BE2C (cell line): ENCODE measurements at regions not wholly inside any gene's neighbourhood (a gene's known extent, or its start where the extent isn't known, plus 50 kb on each side); places are given as distances from the start of the nearest gene placed in this dataset.

Source experiments
- DNase-seq: peaks from one replicate; pipeline ENCODE4 v3.0.0-alpha.2; 2020
- H3K27me3 ChIP-seq: fragments of 250-450 bp; sonication (Bioruptor Pico); 2 replicates; pipeline ENCODE4 v1.5.1; 2020; ENCODE audit warnings: mild to moderate bottlenecking
- H3K36me3 ChIP-seq: fragments of 250-450 bp; sonication (Bioruptor Pico); 2 replicates; pipeline ENCODE4 v1.5.1; 2020; ENCODE audit warnings: mild to moderate bottlenecking
- H3K4me1 ChIP-seq: fragments of 250-450 bp; sonication (Bioruptor Pico); 2 replicates; pipeline ENCODE4 v1.5.1; 2020
- H3K4me3 ChIP-seq: 2 replicates; pipeline ENCODE4 v1.5.1; 2011; ENCODE audit warnings: low read depth, low read length
- H3K9me3 ChIP-seq: fragments of 250-450 bp; sonication (Bioruptor Pico); 2 replicates; pipeline ENCODE4 v1.5.1; 2020
- CTCF ChIP-seq: IDR thresholded peaks from 2 replicates; pipeline ENCODE4 v1.5.1; 2012; ENCODE audit warnings: mild to moderate bottlenecking, low read depth, low read length

DNA sequence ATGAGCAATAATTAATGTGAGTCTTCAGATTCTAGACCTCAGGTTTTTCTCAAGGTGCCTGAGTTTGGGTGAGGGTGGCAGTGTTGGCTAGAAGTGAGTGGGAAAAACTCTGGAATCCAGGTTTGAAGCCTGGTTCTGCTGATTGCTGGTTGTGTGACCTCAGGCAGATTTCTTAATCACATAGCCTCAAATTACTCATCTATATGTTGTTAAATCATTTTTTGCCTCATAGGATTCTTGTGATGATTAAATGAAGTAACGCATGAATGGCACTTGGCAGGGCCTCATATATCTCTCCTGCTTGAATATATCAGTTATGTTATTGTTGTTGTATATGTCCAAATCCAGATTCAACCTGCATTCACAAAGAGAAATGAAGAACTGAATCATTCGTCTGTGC, 60.5 kb downstream of the NR2F2 start:
- H3K36me3 ChIP-seq: no peaks in the 10 kb centered on the region
- TF ChIP-seq CTCF: no peak
- no peak for DNase-seq
- H3K4me3 ChIP-seq: no peak overlapping the region
- H3K9me3 ChIP-seq: no peaks in the 10 kb centered on the region
- no peaks in the 10 kb centered on the region for H3K4me1 ChIP-seq
- peaks cover 30% of the 10 kb centered on the region for H3K27me3 ChIP-seq

DNA sequence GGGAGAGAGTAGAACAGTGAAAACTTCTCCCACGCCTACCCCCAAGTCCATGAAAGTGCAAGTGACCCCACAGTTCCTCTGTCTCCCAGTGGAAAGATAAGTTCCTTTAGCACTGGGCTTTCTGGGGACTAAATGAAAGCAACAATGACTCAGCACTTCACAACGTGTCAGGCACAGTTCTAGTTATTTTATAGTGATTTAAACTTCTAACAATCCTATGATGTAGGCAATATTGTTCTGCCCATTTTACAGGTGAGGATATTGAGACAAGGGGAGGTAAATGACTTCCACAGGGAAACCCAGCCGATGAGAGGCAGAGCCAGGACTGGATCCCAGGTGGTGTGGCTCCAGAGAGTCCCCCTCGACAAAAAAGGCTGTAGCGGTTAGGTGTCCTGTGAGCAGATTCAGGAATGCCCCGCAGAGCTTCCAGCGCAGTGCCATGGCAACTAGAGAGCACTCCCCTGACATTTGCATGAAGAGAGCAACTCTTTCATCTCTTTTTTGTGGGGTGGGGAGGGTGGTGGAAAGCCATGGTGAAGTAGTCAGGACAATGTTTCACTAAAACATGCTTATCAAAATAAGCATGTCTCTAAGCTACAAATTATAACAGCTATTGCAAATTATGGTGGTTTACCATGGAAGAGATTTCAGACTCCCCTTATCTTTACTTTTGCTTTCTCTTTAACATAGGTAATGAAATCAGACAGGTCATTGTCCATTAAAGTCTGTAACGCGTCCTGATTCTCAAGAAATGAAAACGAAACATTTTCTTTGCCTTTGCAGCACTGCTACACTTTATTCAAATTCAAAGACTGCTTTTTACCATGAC, 62.1 kb downstream of the NR2F2 start:
- no peak overlapping the region for H3K4me3 ChIP-seq
- peaks cover 27% of the 10 kb centered on the region for H3K27me3 ChIP-seq
- no peak for DNase-seq
- no peaks in the 10 kb centered on the region for H3K9me3 ChIP-seq
- no peak for TF ChIP-seq CTCF
- H3K36me3 ChIP-seq: no peaks in the 10 kb centered on the region
- H3K4me1 ChIP-seq: no peaks in the 10 kb centered on the region

DNA sequence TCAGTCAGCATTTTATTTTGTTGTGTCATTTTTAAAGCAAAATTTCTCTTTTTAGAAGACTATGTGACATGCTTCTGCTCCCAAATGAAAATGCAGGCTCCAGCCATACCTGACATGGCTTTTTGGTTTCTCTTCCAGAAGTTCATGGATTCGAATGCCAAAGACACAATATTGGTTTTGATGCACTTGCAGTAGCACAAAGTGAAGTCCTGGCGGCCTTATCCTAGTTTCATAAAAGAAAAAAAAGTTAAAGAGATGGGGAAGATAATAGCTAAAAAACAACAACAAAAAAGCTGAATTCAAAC, 62.7 kb downstream of the NR2F2 start:
- Histone ChIP-seq H3K4me3 (no peak overlapping the region), H3K36me3 (no peaks in the 10 kb centered on the region), H3K27me3 (peaks cover 27% of the 10 kb centered on the region), H3K4me1 (no peaks in the 10 kb centered on the region), H3K9me3 (no peaks in the 10 kb centered on the region)
- no peak for TF ChIP-seq CTCF
- DNase-seq: no peak

DNA sequence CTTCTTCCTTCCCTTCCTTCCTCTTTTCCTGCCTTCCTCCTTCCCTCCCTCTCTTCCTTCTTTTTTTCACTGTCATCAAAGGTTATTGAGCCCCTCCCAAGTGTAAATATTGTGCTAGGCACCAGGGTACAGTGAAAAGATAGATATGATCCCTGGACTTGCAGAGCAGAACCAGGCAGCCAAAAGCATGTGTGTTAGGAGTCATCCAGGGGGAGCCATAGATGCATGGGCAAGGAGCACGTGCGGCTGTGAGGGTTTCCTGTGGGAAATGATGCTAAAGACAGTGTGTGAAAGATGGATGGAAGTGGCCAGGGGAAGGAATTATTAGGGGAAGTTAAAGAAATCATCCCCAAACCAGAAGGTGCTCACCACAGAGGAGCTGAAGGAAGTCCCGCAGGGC, 65.2 kb downstream of the NR2F2 start:
- H3K4me1 ChIP-seq: no peaks in the 10 kb centered on the region
- peak; percentile 30; the same call in 1 of the 2 replicates for TF ChIP-seq CTCF
- no peaks in the 10 kb centered on the region for H3K9me3 ChIP-seq
- H3K4me3 ChIP-seq: no peak overlapping the region
- H3K36me3 ChIP-seq: no peaks in the 10 kb centered on the region
- no peak for DNase-seq
- H3K27me3 ChIP-seq: peaks cover 36% of the 10 kb centered on the region

- no peak for TF ChIP-seq CTCF
- no peak for DNase-seq
- H3K9me3 ChIP-seq: no peaks in the 10 kb centered on the region
- H3K27me3 ChIP-seq: peaks cover 21% of the 10 kb centered on the region
- H3K36me3 ChIP-seq: no peaks in the 10 kb centered on the region
- H3K4me1 ChIP-seq: no peaks in the 10 kb centered on the region
- no peak overlapping the region for H3K4me3 ChIP-seq
Observed at GRCh38 chr15:96398776-96399175, 68.3 kb downstream of the NR2F2 start.

DNA sequence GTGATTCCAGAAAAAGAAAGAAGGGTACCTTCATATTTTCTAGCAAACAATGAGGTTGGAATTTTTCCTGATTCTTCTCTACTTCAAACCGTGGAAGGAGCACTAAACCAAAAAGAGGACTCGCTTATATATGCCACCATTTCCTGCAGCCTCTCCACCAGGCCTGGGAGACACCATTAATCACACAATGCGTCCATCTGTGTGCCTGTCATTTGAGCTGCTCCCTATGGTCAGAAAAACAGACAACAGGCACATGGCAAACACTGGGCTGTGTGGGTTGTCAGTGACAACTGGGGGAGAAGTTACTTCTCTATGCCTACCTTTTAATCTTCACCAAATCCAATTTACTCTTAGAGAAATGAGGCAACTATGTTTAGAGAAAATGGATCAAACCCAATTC, 71.9 kb downstream of the NR2F2 start:
- Histone ChIP-seq H3K4me3 (no peak overlapping the region), H3K27me3 (peaks cover 37% of the 10 kb centered on the region), H3K36me3 (no peaks in the 10 kb centered on the region), H3K9me3 (no peaks in the 10 kb centered on the region), H3K4me1 (no peaks in the 10 kb centered on the region)
- TF ChIP-seq CTCF: no peak
- DNase-seq: no peak
